H9 (cell line): ENCODE measurements at regions not wholly inside any gene's neighbourhood (a gene's known extent, or its start where the extent isn't known, plus 50 kb on each side); places are given as distances from the start of the nearest gene placed in this dataset.

ENCODE experiments used
- DNase-seq: peaks from one replicate; pipeline ENCODE4 v3.0.0-alpha.2; 2017
- H2AFZ ChIP-seq: one replicate; pipeline ENCODE4 v1.6.1; 2013; ENCODE audit warnings: mild to moderate bottlenecking, low read length, control low read depth, moderate library complexity
- H2AK5ac ChIP-seq: 2 replicates; pipeline ENCODE4 v1.6.1; 2013; ENCODE audit warnings: low read length, control low read depth, mixed read lengths; ENCODE audit not compliant: insufficient read length
- H2BK120ac ChIP-seq: one replicate; pipeline ENCODE4 v1.6.1; 2013; ENCODE audit warnings: low read depth, mild to moderate bottlenecking, low read length, control low read depth, inconsistent platforms; ENCODE audit not compliant: poor library complexity, severe bottlenecking
- H2BK12ac ChIP-seq: 2 replicates; pipeline ENCODE4 v1.6.1; 2013; ENCODE audit warnings: low read length, control low read depth, mixed read lengths, low read depth; ENCODE audit not compliant: insufficient read length
- H2BK15ac ChIP-seq: 2 replicates; pipeline ENCODE4 v1.6.1; 2013; ENCODE audit warnings: low read depth, low read length, control low read depth
- H2BK20ac ChIP-seq: one replicate; pipeline ENCODE4 v1.6.1; 2013; ENCODE audit warnings: low read depth, mild to moderate bottlenecking, low read length, control low read depth, inconsistent platforms; ENCODE audit not compliant: poor library complexity, severe bottlenecking
- H2BK5ac ChIP-seq: 2 replicates; pipeline ENCODE4 v1.6.1; 2013; ENCODE audit warnings: low read length, control low read depth, mixed read lengths; ENCODE audit not compliant: insufficient read length
- H3K14ac ChIP-seq: 2 replicates; pipeline ENCODE4 v1.6.1; 2013; ENCODE audit warnings: low read length, control low read depth; ENCODE audit not compliant: insufficient read depth
- H3K18ac ChIP-seq: 2 replicates; pipeline ENCODE4 v1.6.1; 2013; ENCODE audit warnings: low read depth, mild to moderate bottlenecking, mixed read lengths, low read length, control low read depth; ENCODE audit not compliant: insufficient read length
- H3K23ac ChIP-seq: 2 replicates; pipeline ENCODE4 v1.6.1; 2013; ENCODE audit warnings: low read length, control low read depth, mixed read lengths, low read depth; ENCODE audit not compliant: insufficient read length
- H3K23me2 ChIP-seq: 2 replicates; pipeline ENCODE4 v1.6.1; 2013; ENCODE audit warnings: low read depth, mild to moderate bottlenecking, mixed read lengths, low read length, control low read depth; ENCODE audit not compliant: insufficient read length, poor library complexity, severe bottlenecking
- H3K27ac ChIP-seq: 2 replicates; pipeline ENCODE4 v1.5.1; 2013; ENCODE audit warnings: low read length, control low read depth, mixed read lengths, low read depth; ENCODE audit not compliant: insufficient read length
- H3K27me3 ChIP-seq: 2 replicates; pipeline ENCODE4 v1.6.1; 2013; ENCODE audit warnings: low read length, control low read depth, inconsistent platforms; ENCODE audit not compliant: insufficient read depth
- H3K4ac ChIP-seq: 2 replicates; pipeline ENCODE4 v1.6.1; 2013; ENCODE audit warnings: low read depth, mild to moderate bottlenecking, control low read depth, inconsistent platforms, low read length, moderate library complexity
- H3K4me1 ChIP-seq: 2 replicates; pipeline ENCODE4 v1.6.1; 2013; ENCODE audit warnings: low read length, control low read depth, inconsistent platforms; ENCODE audit not compliant: insufficient read depth
- H3K4me2 ChIP-seq: 2 replicates; pipeline ENCODE4 v1.6.1; 2013; ENCODE audit warnings: low read length, control low read depth, mixed read lengths; ENCODE audit not compliant: insufficient read length, insufficient read depth
- H3K56ac ChIP-seq: 2 replicates; pipeline ENCODE4 v1.6.1; 2013; ENCODE audit warnings: low read depth, mild to moderate bottlenecking, mixed read lengths, low read length, control low read depth; ENCODE audit not compliant: insufficient read length
- H3K79me1 ChIP-seq: 2 replicates; pipeline ENCODE4 v1.6.1; 2013; ENCODE audit warnings: low read depth, mild to moderate bottlenecking, moderate library complexity, low read length, control low read depth, inconsistent platforms; ENCODE audit not compliant: insufficient read depth, poor library complexity, severe bottlenecking
- H3K79me2 ChIP-seq: 2 replicates; pipeline ENCODE4 v1.6.1; 2013; ENCODE audit warnings: low read length, control low read depth, inconsistent platforms; ENCODE audit not compliant: insufficient read depth
- H3K9ac ChIP-seq: 2 replicates; pipeline ENCODE4 v1.6.1; 2013; ENCODE audit warnings: low read length, control low read depth, mixed read lengths; ENCODE audit not compliant: insufficient read length; ENCODE audit errors: extremely low read depth
- H3K9me3 ChIP-seq: one replicate; pipeline ENCODE4 v1.6.1; 2013; ENCODE audit warnings: low read depth, low read length, inconsistent platforms; ENCODE audit not compliant: control insufficient read depth
- H3T11ph ChIP-seq: one replicate; pipeline ENCODE4 v1.6.1; 2013; ENCODE audit warnings: mild to moderate bottlenecking, low read length, control low read depth, inconsistent platforms
- H4K20me1 ChIP-seq: one replicate; pipeline ENCODE4 v1.6.1; 2013; ENCODE audit not compliant: control insufficient read depth, insufficient read length, insufficient read depth
- H4K5ac ChIP-seq: 2 replicates; pipeline ENCODE4 v1.6.1; 2013; ENCODE audit warnings: low read depth, mild to moderate bottlenecking, mixed read lengths, low read length, control low read depth; ENCODE audit not compliant: insufficient read length
- H4K8ac ChIP-seq: replicated peaks from 2 replicates; pipeline ENCODE4 v1.6.1; 2013; ENCODE audit warnings: low read length, control low read depth, mixed read lengths, low read depth; ENCODE audit not compliant: insufficient read length
- H4K91ac ChIP-seq: 2 replicates; pipeline ENCODE4 v1.6.1; 2013; ENCODE audit warnings: low read depth, mild to moderate bottlenecking, moderate library complexity, mixed read lengths, low read length, control low read depth; ENCODE audit not compliant: insufficient read length
- H3K27ac Mint-ChIP-seq, 3 experiments: 2 replicates in 2 of 3; 3 replicates in 1 of 3; pipeline ENCODE4 v1.8.0; 2020 to 2021; ENCODE audit warnings: mixed read lengths in 3 of 3, mild to moderate bottlenecking in 1 of 3, moderate library complexity in 1 of 3
- H3K27me3 Mint-ChIP-seq: 2 replicates; pipeline ENCODE4 v1.8.0; 2021; ENCODE audit warnings: low read depth, mild to moderate bottlenecking, moderate library complexity, mixed read lengths
- H3K36me3 Mint-ChIP-seq, 3 experiments: 2 replicates in 2 of 3; 3 replicates in 1 of 3; pipeline ENCODE4 v1.8.0; 2020 to 2021; ENCODE audit warnings: low read depth in 3 of 3, mixed read lengths in 3 of 3; ENCODE audit not compliant: insufficient read depth in 1 of 3
- H3K4me1 Mint-ChIP-seq, 2 experiments: 2 replicates each; pipeline ENCODE4 v1.8.0; 2020; ENCODE audit warnings: mixed read lengths in 2 of 2
- H3K4me3 Mint-ChIP-seq, 2 experiments: 2 replicates in 1 of 2; 3 replicates in 1 of 2; pipeline ENCODE4 v1.8.0; 2020 to 2021; ENCODE audit warnings: mild to moderate bottlenecking in 2 of 2, mixed read lengths in 2 of 2, moderate library complexity in 1 of 2
- H3K9me3 Mint-ChIP-seq, 2 experiments: 2 replicates in 1 of 2; 3 replicates in 1 of 2; pipeline ENCODE4 v1.8.0; 2020; ENCODE audit warnings: mild to moderate bottlenecking in 2 of 2, mixed read lengths in 2 of 2, moderate library complexity in 1 of 2
- WGBS: extraction: QIAGEN DNeasy Blood & Tissue Kit; methylation state at CpG from one replicate; pipeline ENCODE4 v1.1.7; 2013; ENCODE audit warnings: missing lambda C conversion rate, low lambda C conversion rate, mixed read lengths; ENCODE audit not compliant: insufficient read length; ENCODE audit errors: extremely low coverage; 5-methylcytosine and 5-hydroxymethylcytosine counted together
- TF ChIP-seq, protein P1 (sequence below): fragments of 200-600 bp; sonication (generic); conservative IDR thresholded peaks from 3 replicates; pipeline ENCODE4 v1.8.0; 2021; ENCODE audit warnings: antibody characterized with exemption, mild to moderate bottlenecking

DNA sequence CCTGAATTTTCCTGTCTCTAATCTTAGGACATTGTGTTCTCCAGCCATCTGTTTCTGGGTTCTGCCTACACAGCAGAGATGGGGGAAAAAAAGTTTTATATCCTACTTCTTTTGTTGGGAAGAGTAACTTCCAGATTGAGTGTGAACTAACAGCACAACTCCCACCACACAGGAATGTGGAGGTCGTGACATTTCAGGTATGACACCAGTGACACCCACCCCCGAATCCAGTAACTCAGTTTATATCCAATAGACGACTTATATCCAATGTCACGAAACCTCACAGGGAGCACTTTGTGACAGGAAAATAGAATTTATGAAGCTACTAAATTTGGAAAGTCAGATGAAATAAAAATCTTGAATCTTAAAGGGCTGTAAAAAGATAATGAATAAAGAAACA lies 211.9 kb upstream of the GRM3 start:
- no peak overlapping the region for H2BK12ac ChIP-seq
- no peaks in the 10 kb centered on the region for H3K9me3 ChIP-seq
- no peaks in the 10 kb centered on the region for H4K20me1 ChIP-seq
- no peak overlapping the region for H3K18ac ChIP-seq
- H3K36me3 Mint-ChIP-seq, result no peaks in the 10 kb centered on the region
- no peak overlapping the region for H2BK120ac ChIP-seq
- H3K27ac Mint-ChIP-seq, result no peak overlapping the region
- no peaks in the 10 kb centered on the region for H3K23me2 ChIP-seq
- H3K27me3 Mint-ChIP-seq, result no peaks in the 10 kb centered on the region
- no peak overlapping the region for H3K23ac ChIP-seq
- H3K27me3 ChIP-seq, result no peaks in the 10 kb centered on the region
- H3K14ac ChIP-seq, result no peak overlapping the region
- no peak overlapping the region for H3K56ac ChIP-seq
- no peak overlapping the region for H4K5ac ChIP-seq
- no peak overlapping the region for H3K4me3 Mint-ChIP-seq
- H2BK5ac ChIP-seq, result no peak overlapping the region
- H2BK20ac ChIP-seq, result no peak overlapping the region
- no peak overlapping the region for H2BK15ac ChIP-seq
- no peaks in the 10 kb centered on the region for H3K79me1 ChIP-seq
- no peak overlapping the region for H3K4ac ChIP-seq
- no peak overlapping the region for H3T11ph ChIP-seq
- H3K79me2 ChIP-seq, result no peaks in the 10 kb centered on the region
- no peak overlapping the region for H4K91ac ChIP-seq
- H2AFZ ChIP-seq, result no peak overlapping the region
- no peaks in the 10 kb centered on the region for H3K4me1 ChIP-seq
- H2AK5ac ChIP-seq, result no peak overlapping the region
- H3K9me3 Mint-ChIP-seq, result no peaks in the 10 kb centered on the region
- H3K27ac ChIP-seq, result no peak overlapping the region
- no CpG with 5 or more reads among the region's 4 CpGs for WGBS
- no peak overlapping the region for H3K4me2 ChIP-seq
- H3K4me1 Mint-ChIP-seq, result no peaks in the 10 kb centered on the region
- TF ChIP-seq, protein P1, sequence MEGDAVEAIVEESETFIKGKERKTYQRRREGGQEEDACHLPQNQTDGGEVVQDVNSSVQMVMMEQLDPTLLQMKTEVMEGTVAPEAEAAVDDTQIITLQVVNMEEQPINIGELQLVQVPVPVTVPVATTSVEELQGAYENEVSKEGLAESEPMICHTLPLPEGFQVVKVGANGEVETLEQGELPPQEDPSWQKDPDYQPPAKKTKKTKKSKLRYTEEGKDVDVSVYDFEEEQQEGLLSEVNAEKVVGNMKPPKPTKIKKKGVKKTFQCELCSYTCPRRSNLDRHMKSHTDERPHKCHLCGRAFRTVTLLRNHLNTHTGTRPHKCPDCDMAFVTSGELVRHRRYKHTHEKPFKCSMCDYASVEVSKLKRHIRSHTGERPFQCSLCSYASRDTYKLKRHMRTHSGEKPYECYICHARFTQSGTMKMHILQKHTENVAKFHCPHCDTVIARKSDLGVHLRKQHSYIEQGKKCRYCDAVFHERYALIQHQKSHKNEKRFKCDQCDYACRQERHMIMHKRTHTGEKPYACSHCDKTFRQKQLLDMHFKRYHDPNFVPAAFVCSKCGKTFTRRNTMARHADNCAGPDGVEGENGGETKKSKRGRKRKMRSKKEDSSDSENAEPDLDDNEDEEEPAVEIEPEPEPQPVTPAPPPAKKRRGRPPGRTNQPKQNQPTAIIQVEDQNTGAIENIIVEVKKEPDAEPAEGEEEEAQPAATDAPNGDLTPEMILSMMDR, result no peak
- no peak overlapping the region for H4K8ac ChIP-seq
- no peak overlapping the region for H3K9ac ChIP-seq
- DNase-seq, result no peak
